GM20000 (cell line): ENCODE measurements at regions not wholly inside any gene's neighbourhood (a gene's known extent, or its start where the extent isn't known, plus 50 kb on each side); places are given as distances from the start of the nearest gene placed in this dataset.

ENCODE experiments used
- DNase-seq: peaks from one replicate; pipeline ENCODE4 v3.0.0; 2012; ENCODE audit warnings: low spot score
- TF ChIP-seq, protein P1 (sequence below): IDR thresholded peaks from 2 replicates; pipeline ENCODE4 v1.5.1; 2012; ENCODE audit warnings: mild to moderate bottlenecking, control low read depth; ENCODE audit errors: extremely low read depth, missing control alignments

DNA sequence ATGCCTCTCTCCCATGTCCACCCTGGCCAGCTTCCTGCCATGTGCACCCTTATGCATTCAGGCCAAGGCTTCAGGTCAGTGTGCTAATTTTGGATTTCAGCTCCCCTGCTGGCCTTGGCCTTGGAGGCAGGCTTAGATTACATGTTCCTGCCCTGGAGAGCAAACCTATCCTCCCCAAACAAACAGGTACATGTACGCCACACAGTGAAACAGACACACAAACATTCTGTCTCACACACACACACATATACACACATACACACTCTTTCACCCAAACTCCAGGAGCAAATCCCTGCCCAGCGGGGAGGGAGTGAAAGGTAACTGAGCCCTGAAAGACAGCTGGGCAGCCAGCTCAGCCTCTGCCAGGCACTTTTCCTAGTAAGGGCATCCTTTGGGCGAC lies 62.7 kb upstream of the ARHGAP36 start:
- no peak for DNase-seq
- TF ChIP-seq, protein P1, sequence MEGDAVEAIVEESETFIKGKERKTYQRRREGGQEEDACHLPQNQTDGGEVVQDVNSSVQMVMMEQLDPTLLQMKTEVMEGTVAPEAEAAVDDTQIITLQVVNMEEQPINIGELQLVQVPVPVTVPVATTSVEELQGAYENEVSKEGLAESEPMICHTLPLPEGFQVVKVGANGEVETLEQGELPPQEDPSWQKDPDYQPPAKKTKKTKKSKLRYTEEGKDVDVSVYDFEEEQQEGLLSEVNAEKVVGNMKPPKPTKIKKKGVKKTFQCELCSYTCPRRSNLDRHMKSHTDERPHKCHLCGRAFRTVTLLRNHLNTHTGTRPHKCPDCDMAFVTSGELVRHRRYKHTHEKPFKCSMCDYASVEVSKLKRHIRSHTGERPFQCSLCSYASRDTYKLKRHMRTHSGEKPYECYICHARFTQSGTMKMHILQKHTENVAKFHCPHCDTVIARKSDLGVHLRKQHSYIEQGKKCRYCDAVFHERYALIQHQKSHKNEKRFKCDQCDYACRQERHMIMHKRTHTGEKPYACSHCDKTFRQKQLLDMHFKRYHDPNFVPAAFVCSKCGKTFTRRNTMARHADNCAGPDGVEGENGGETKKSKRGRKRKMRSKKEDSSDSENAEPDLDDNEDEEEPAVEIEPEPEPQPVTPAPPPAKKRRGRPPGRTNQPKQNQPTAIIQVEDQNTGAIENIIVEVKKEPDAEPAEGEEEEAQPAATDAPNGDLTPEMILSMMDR = no peak

DNA sequence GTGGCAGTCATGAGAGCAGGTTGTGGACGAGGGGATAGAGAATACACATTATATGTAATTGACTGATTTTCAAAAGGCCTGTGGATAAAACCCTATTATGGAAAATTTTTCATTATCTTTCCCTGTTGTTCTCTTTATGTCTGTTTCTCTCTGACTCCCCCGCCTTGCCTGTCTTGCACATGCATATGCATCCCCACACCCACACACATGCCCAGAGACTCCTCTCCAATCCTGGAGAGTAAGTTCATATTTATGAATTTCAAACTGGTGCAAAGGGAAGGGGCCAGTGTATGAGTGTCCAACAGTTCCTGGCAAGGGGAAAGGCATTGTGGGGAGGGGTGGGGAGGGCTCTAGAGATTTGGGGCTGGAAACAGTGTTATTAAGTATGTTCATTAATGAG lies 60.8 kb upstream of the ARHGAP36 start:
- no peak for DNase-seq
- TF ChIP-seq, protein P1 = no peak

DNA sequence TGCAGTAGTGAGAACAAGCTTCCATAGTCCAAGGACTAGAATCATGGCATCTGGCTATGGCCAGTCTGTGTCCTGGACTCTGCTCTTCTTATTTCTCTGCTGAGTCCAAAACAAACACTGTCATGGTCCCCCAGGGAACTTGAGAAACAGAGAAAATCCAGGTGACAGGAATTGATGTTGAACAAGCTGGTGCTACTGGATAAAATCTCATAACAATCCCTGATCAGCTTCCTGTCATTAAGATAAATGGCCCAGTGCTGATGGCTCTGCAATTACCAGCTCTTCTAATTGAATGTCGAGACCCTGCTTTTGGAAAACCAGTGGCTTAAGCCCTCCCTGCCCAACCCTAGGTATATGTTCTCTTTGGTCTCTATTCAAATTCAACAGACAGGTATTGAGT lies 58.8 kb upstream of the ARHGAP36 start:
- DNase-seq = no peak
- TF ChIP-seq, protein P1 = no peak
